TTC549 (cell line): ENCODE measurements at regions not wholly inside any gene's neighbourhood (a gene's known extent, or its start where the extent isn't known, plus 50 kb on each side); places are given as distances from the start of the nearest gene placed in this dataset.
"Not testable (repeated sequence)": the region's sequence is repeated elsewhere in the genome, so short reads cannot be mapped to it uniquely, and the experiment has no call there.

Experiments used
- FAIRE-seq: peaks from 2 replicates; lab custom pipeline; 2012; peaks lifted over from hg19 to GRCh38; lab: Jason Lieb, UNC

- FAIRE-seq: no peak
Measured at GRCh38 chr2:161070693-161071479, 89.3 kb upstream of the TANK start.

GRCh38 chr2:161072436-161072835, 87.8 kb upstream of the TANK start:
- FAIRE-seq: not testable (repeated sequence)

GRCh38 chr2:161075701-161076100, 84.5 kb upstream of the TANK start:
- no peak for FAIRE-seq

GRCh38 chr2:161076936-161077335, 83.3 kb upstream of the TANK start:
- FAIRE-seq: no peak

- no peak for FAIRE-seq
Measured at GRCh38 chr2:161077367-161078210, 82.6 kb upstream of the TANK start.

GRCh38 chr2:161078211-161078539, 82.1 kb upstream of the TANK start:
- FAIRE-seq: no peak

GRCh38 chr2:161085149-161085548, 75.1 kb upstream of the TANK start:
- FAIRE-seq: no peak

- no peak for FAIRE-seq
Measured at GRCh38 chr2:161088658-161089350, 71.4 kb upstream of the TANK start.

- FAIRE-seq: no peak
Measured at GRCh38 chr2:161090411-161090810, 69.8 kb upstream of the TANK start.

- FAIRE-seq: no peak
Measured at GRCh38 chr2:161095314-161095713, 64.9 kb upstream of the TANK start.

- FAIRE-seq: no peak
Measured at GRCh38 chr2:161096336-161096735, 63.9 kb upstream of the TANK start.

- FAIRE-seq: no peak
Measured at GRCh38 chr2:161097157-161097556, 63.1 kb upstream of the TANK start.

- no peak for FAIRE-seq
Measured at GRCh38 chr2:161100211-161100895, 59.9 kb upstream of the TANK start.

GRCh38 chr2:161101406-161101805, 58.8 kb upstream of the TANK start:
- no peak for FAIRE-seq

- no peak for FAIRE-seq
Measured at GRCh38 chr2:161102770-161103450, 57.3 kb upstream of the TANK start.

- FAIRE-seq: no peak
Measured at GRCh38 chr2:161103451-161103831, 56.8 kb upstream of the TANK start.

GRCh38 chr2:161104054-161104553, 56.1 kb upstream of the TANK start:
- no peak for FAIRE-seq

- FAIRE-seq: no peak
Measured at GRCh38 chr2:161107265-161107664, 53.0 kb upstream of the TANK start.
